ENCODE measurements at regions not wholly inside any gene's neighbourhood (a gene's known extent, or its start where the extent isn't known, plus 50 kb on each side); places are given as distances from the start of the nearest gene placed in this dataset.

GRCh38 chr1:58922302-58923089, 138.6 kb upstream of the JUN start:
- Histone ChIP-seq H3K36me3 (ENCODE audit: control insufficient read depth, insufficient read depth, low read length) (no peaks in the 10 kb centered on the region), H3K27me3 (ENCODE audit: control insufficient read depth, insufficient read depth, low read length, poor library complexity, severe bottlenecking) (peaks cover 15% of the 10 kb centered on the region), H3K27ac (ENCODE audit: low read depth, low read length) (no peak overlapping the region), H3K9me3 (ENCODE audit: control insufficient read depth, low read length) (peaks cover 3% of the 10 kb centered on the region), H3K4me3 (ENCODE audit: low read length) (no peak overlapping the region), H3K4me1 (ENCODE audit: control insufficient read depth, insufficient read depth, low read length) (no peaks in the 10 kb centered on the region), H3K9ac (ENCODE audit: extremely low read depth, low read length, poor library complexity, severe bottlenecking) (no peak overlapping the region)
- peaks cover 18% of the 10 kb centered on the region for H3K27me3 Mint-ChIP-seq (ENCODE audit: insufficient read depth)
- DNase-seq: no peak
- no peaks in the 10 kb centered on the region for H3K36me3 Mint-ChIP-seq (ENCODE audit: low read depth)
- TF ChIP-seq CTCF (conservative IDR thresholded peaks at IDR 0.05): no peak
- H3K27ac Mint-ChIP-seq: no peak overlapping the region
- no peak overlapping the region for H3K4me3 Mint-ChIP-seq
- peaks cover 5% of the 10 kb centered on the region for H3K4me1 Mint-ChIP-seq
- no peaks in the 10 kb centered on the region for H3K9me3 Mint-ChIP-seq
- WGBS, 2 experiments (ENCODE audit: insufficient coverage in 1 of 2, insufficient read length in 1 of 2): 86 to 95% methylated on average over 5 to 13 of the region's 13 CpGs

- no peaks in the 10 kb centered on the region for H3K4me1 ChIP-seq (ENCODE audit: control insufficient read depth, insufficient read depth, low read length)
- Mint-ChIP-seq H3K27ac (no peak overlapping the region), H3K36me3 (ENCODE audit: low read depth) (no peaks in the 10 kb centered on the region), H3K27me3 (ENCODE audit: insufficient read depth) (peaks cover 20% of the 10 kb centered on the region), H3K4me3 (no peak overlapping the region), H3K4me1 (peaks cover 5% of the 10 kb centered on the region), H3K9me3 (no peaks in the 10 kb centered on the region)
- H3K9me3 ChIP-seq (ENCODE audit: control insufficient read depth, low read length): peaks cover 3% of the 10 kb centered on the region
- no peak for DNase-seq
- no peak for TF ChIP-seq CTCF (conservative IDR thresholded peaks at IDR 0.05)
- no peak overlapping the region for H3K4me3 ChIP-seq (ENCODE audit: low read length)
- no peak overlapping the region for H3K9ac ChIP-seq (ENCODE audit: extremely low read depth, low read length, poor library complexity, severe bottlenecking)
- H3K36me3 ChIP-seq (ENCODE audit: control insufficient read depth, insufficient read depth, low read length): no peaks in the 10 kb centered on the region
- H3K27ac ChIP-seq (ENCODE audit: low read depth, low read length): no peak overlapping the region
- peaks cover 20% of the 10 kb centered on the region for H3K27me3 ChIP-seq (ENCODE audit: control insufficient read depth, insufficient read depth, low read length, poor library complexity, severe bottlenecking)
- whole genome bisulfite sequencing, 2 experiments (ENCODE audit: insufficient coverage in 1 of 2, insufficient read length in 1 of 2): 91% methylated on average over 2 of the region's 3 CpGs; no CpG with 5 or more reads in 1 of the 2 experiments
Observed at GRCh38 chr1:58923090-58923470, 139.2 kb upstream of the JUN start.

GRCh38 chr1:58924016-58924565, 140.2 kb upstream of the JUN start:
- H3K27ac Mint-ChIP-seq: no peak overlapping the region
- Histone ChIP-seq H3K27me3 (ENCODE audit: control insufficient read depth, insufficient read depth, low read length, poor library complexity, severe bottlenecking) (peaks cover 20% of the 10 kb centered on the region), H3K4me1 (ENCODE audit: control insufficient read depth, insufficient read depth, low read length) (no peaks in the 10 kb centered on the region), H3K4me3 (ENCODE audit: low read length) (no peak overlapping the region), H3K36me3 (ENCODE audit: control insufficient read depth, insufficient read depth, low read length) (no peaks in the 10 kb centered on the region), H3K9ac (ENCODE audit: extremely low read depth, low read length, poor library complexity, severe bottlenecking) (no peak overlapping the region), H3K9me3 (ENCODE audit: control insufficient read depth, low read length) (peaks cover 3% of the 10 kb centered on the region), H3K27ac (ENCODE audit: low read depth, low read length) (no peak overlapping the region)
- no peaks in the 10 kb centered on the region for H3K36me3 Mint-ChIP-seq (ENCODE audit: low read depth)
- no peak for DNase-seq
- no peak overlapping the region for H3K4me3 Mint-ChIP-seq
- peaks cover 25% of the 10 kb centered on the region for H3K27me3 Mint-ChIP-seq (ENCODE audit: insufficient read depth)
- no peak for TF ChIP-seq CTCF (conservative IDR thresholded peaks at IDR 0.05)
- H3K4me1 Mint-ChIP-seq: peaks cover 9% of the 10 kb centered on the region
- H3K9me3 Mint-ChIP-seq: no peaks in the 10 kb centered on the region

All from endodermal cell (in vitro differentiated cells).